HG03064 (cell line): ENCODE measurements at regions not wholly inside any gene's neighbourhood (a gene's known extent, or its start where the extent isn't known, plus 50 kb on each side); places are given as distances from the start of the nearest gene placed in this dataset.

ENCODE experiments used
- ATAC-seq: cut with Tn5 transposase; IDR thresholded peaks from one replicate; pipeline ENCODE4 v1.9.1; 2021; ENCODE audit warnings: low read depth; ENCODE audit not compliant: unreplicated experiment

GRCh38 chr9:108473209-108474112 lies 382.3 kb downstream of the ACTL7B start:
- ATAC-seq: no peak

GRCh38 chr9:108469654-108470053 lies 386.1 kb downstream of the ACTL7B start:
- no peak for ATAC-seq

- no peak for ATAC-seq
These were observed 387.4 kb downstream of the ACTL7B start for GRCh38 chr9:108468364-108468763.

GRCh38 chr9:108467653-108468324 lies 388.0 kb downstream of the ACTL7B start:
- ATAC-seq: no peak

- no peak for ATAC-seq
These were observed 388.6 kb downstream of the ACTL7B start for GRCh38 chr9:108467161-108467560.

- ATAC-seq: no peak
These were observed 389.5 kb downstream of the ACTL7B start for GRCh38 chr9:108466304-108466703.

GRCh38 chr9:108463932-108464606 lies 391.7 kb downstream of the ACTL7B start:
- no peak for ATAC-seq

GRCh38 chr9:108456903-108457302 lies 398.9 kb downstream of the ACTL7B start:
- no peak for ATAC-seq

GRCh38 chr9:108445431-108446071 lies 410.2 kb downstream of the ACTL7B start:
- ATAC-seq: no peak

GRCh38 chr9:108444400-108445358 lies 411.1 kb downstream of the ACTL7B start:
- no peak for ATAC-seq

- no peak for ATAC-seq
These were observed 412.0 kb downstream of the ACTL7B start for GRCh38 chr9:108443741-108444140.

- no peak for ATAC-seq
These were observed 412.7 kb downstream of the ACTL7B start for GRCh38 chr9:108443019-108443633.

- ATAC-seq: no peak
These were observed 413.2 kb downstream of the ACTL7B start for GRCh38 chr9:108442627-108443018.

GRCh38 chr9:108441726-108442125 lies 414.1 kb downstream of the ACTL7B start:
- ATAC-seq: no peak

- no peak for ATAC-seq
These were observed 414.5 kb downstream of the ACTL7B start for GRCh38 chr9:108441251-108441650.

- ATAC-seq: no peak
These were observed 415.8 kb downstream of the ACTL7B start for GRCh38 chr9:108439947-108440346.

GRCh38 chr9:108437656-108438055 lies 418.1 kb downstream of the ACTL7B start:
- ATAC-seq: no peak

- no peak for ATAC-seq
These were observed 419.3 kb downstream of the ACTL7B start for GRCh38 chr9:108436448-108436847.

GRCh38 chr9:108434502-108434901 lies 421.3 kb downstream of the ACTL7B start:
- no peak for ATAC-seq
